ENCODE measurements at regions not wholly inside any gene's neighbourhood (a gene's known extent, or its start where the extent isn't known, plus 50 kb on each side); places are given as distances from the start of the nearest gene placed in this dataset.

GRCh38 chr12:19847294-19848059 is 408.2 kb downstream of the AEBP2 start:
- no peaks in the 10 kb centered on the region for H4K20me1 ChIP-seq (ENCODE audit: insufficient read depth, low read length)
- H3K9ac ChIP-seq (ENCODE audit: insufficient read depth, low read length, poor library complexity, severe bottlenecking) = no peak overlapping the region
- no peak overlapping the region for H3K4me3 ChIP-seq (replicated peaks in 1 of 3; ENCODE audit: low read depth in 2 of 3, low read length in 3 of 3)
- peaks cover 6% of the 10 kb centered on the region for H3K4me1 Mint-ChIP-seq
- intact Hi-C loops (cut with micrococcal nuclease) = no loop called here
- H3K27me3 ChIP-seq (ENCODE audit: control insufficient read depth in 2 of 2, insufficient read depth in 2 of 2, low read length in 2 of 2) = no peaks in the 10 kb centered on the region
- no peak overlapping the region for H3K4me2 ChIP-seq (replicated peaks; ENCODE audit: extremely low read depth, low read length, poor library complexity, severe bottlenecking)
- no peak overlapping the region for H2AFZ ChIP-seq (ENCODE audit: insufficient read depth, low read depth, low read length, poor library complexity, severe bottlenecking)
- DNase-seq = no peak
- TF ChIP-seq CTCF (IDR thresholded peaks at IDR 0.05) = no peak
- no peak overlapping the region for H3K27ac Mint-ChIP-seq
- H3K27me3 Mint-ChIP-seq (ENCODE audit: low read depth in 3 of 3) = no peaks in the 10 kb centered on the region
- H3K27ac ChIP-seq (ENCODE audit: low read depth in 1 of 2, low read length in 2 of 2) = no peak overlapping the region
- H3K79me2 ChIP-seq (ENCODE audit: insufficient read depth, low read length) = no peaks in the 10 kb centered on the region
- no peaks in the 10 kb centered on the region for H3K36me3 Mint-ChIP-seq
- H3K9me3 Mint-ChIP-seq = peaks cover 2 to 8% (median 7%) of the 10 kb centered on the region in 7 donors
- no peak overlapping the region for H3K4me3 Mint-ChIP-seq
- H3K4me1 ChIP-seq (ENCODE audit: control insufficient read depth in 1 of 2, insufficient read depth in 2 of 2, low read length in 2 of 2) = no peaks in the 10 kb centered on the region
- no CpG with 5 or more reads among the region's 11 CpGs for WGBS (ENCODE audit: insufficient coverage)
- no peaks in the 10 kb centered on the region for H3K36me3 ChIP-seq (replicated peaks in 1 of 2; ENCODE audit: control insufficient read depth in 1 of 2, insufficient read depth in 2 of 2, low read length in 2 of 2)
- no peaks in the 10 kb centered on the region for H3K9me3 ChIP-seq (replicated peaks in 1 of 2; ENCODE audit: control insufficient read depth in 1 of 2, insufficient read depth in 1 of 2, low read length in 2 of 2)

GRCh38 chr12:19848421-19848820 is 409.1 kb downstream of the AEBP2 start:
- Histone ChIP-seq H3K27ac (ENCODE audit: low read depth in 1 of 2, low read length in 2 of 2) (no peak overlapping the region), H3K4me1 (ENCODE audit: control insufficient read depth in 1 of 2, insufficient read depth in 2 of 2, low read length in 2 of 2) (no peaks in the 10 kb centered on the region), H3K36me3 (replicated peaks in 1 of 2; ENCODE audit: control insufficient read depth in 1 of 2, insufficient read depth in 2 of 2, low read length in 2 of 2) (no peaks in the 10 kb centered on the region), H3K4me2 (replicated peaks; ENCODE audit: extremely low read depth, low read length, poor library complexity, severe bottlenecking) (no peak overlapping the region), H3K27me3 (ENCODE audit: control insufficient read depth in 2 of 2, insufficient read depth in 2 of 2, low read length in 2 of 2) (no peaks in the 10 kb centered on the region), H2AFZ (ENCODE audit: insufficient read depth, low read depth, low read length, poor library complexity, severe bottlenecking) (no peak overlapping the region), H4K20me1 (ENCODE audit: insufficient read depth, low read length) (no peaks in the 10 kb centered on the region), H3K79me2 (ENCODE audit: insufficient read depth, low read length) (no peaks in the 10 kb centered on the region), H3K9ac (ENCODE audit: insufficient read depth, low read length, poor library complexity, severe bottlenecking) (no peak overlapping the region), H3K4me3 (replicated peaks in 1 of 3; ENCODE audit: low read depth in 2 of 3, low read length in 3 of 3) (no peak overlapping the region), H3K9me3 (replicated peaks in 1 of 2; ENCODE audit: control insufficient read depth in 1 of 2, insufficient read depth in 1 of 2, low read length in 2 of 2) (peaks cover 0 to 4% of the 10 kb centered on the region in 2 donors)
- Mint-ChIP-seq H3K9me3 (peaks cover 2 to 11% (median 8%) of the 10 kb centered on the region in 7 donors), H3K27me3 (ENCODE audit: low read depth in 3 of 3) (no peaks in the 10 kb centered on the region), H3K36me3 (no peaks in the 10 kb centered on the region), H3K4me3 (no peak overlapping the region), H3K27ac (peak overlapping the region in 1 of 7 donors; percentile 61), H3K4me1 (peaks cover 6% of the 10 kb centered on the region)
- WGBS (ENCODE audit: insufficient coverage) = no CpG with 5 or more reads among the region's 2 CpGs
- intact Hi-C loops (cut with micrococcal nuclease) = no loop called here
- no peak for DNase-seq
- TF ChIP-seq CTCF (IDR thresholded peaks at IDR 0.05) = no peak
